ENCODE measurements at regions not wholly inside any gene's neighbourhood (a gene's known extent, or its start where the extent isn't known, plus 50 kb on each side); places are given as distances from the start of the nearest gene placed in this dataset.

GRCh38 chrX:13502590-13502989 lies 66.8 kb upstream of the EGFL6 start:
- no peak for TF ChIP-seq SRF (IDR thresholded peaks at IDR 0.05; ENCODE audit: low read depth in 2 of 2, low read length in 2 of 2)
- TF ChIP-seq EZH2 (IDR thresholded peaks at IDR 0.05; ENCODE audit: borderline replicate concordance, control insufficient read depth, low read depth, low read length): no peak
- TF ChIP-seq ELK1 (IDR thresholded peaks at IDR 0.05; ENCODE audit: low read depth, low read length): no peak
- TF ChIP-seq POLR2A (IDR thresholded peaks at IDR 0.05; ENCODE audit: low read depth, low read length): no peak
- TF ChIP-seq CREB1 (IDR thresholded peaks at IDR 0.05; ENCODE audit: low read depth): no peak
- TF ChIP-seq CTCF (IDR thresholded peaks at IDR 0.05 in 2 of 3, conservative IDR thresholded peaks at IDR 0.05 in 1 of 3; ENCODE audit: control insufficient read depth in 2 of 3, extremely low read depth in 1 of 3, insufficient read depth in 1 of 3, low read depth in 3 of 3, low read length in 3 of 3): no peak
- no peak for TF ChIP-seq RAD21 (IDR thresholded peaks at IDR 0.05; ENCODE audit: insufficient read depth, low read depth, low read length)
- TF ChIP-seq BACH1 (IDR thresholded peaks at IDR 0.05; ENCODE audit: borderline replicate concordance): no peak
- TF ChIP-seq CUX1 (IDR thresholded peaks at IDR 0.05; ENCODE audit: insufficient replicate concordance, low read depth, low read length): no peak
- TF ChIP-seq GABPA (IDR thresholded peaks at IDR 0.05; ENCODE audit: low read depth): no peak
- TF ChIP-seq KDM1A (IDR thresholded peaks at IDR 0.05; ENCODE audit: borderline replicate concordance): no peak
- TF ChIP-seq JUNB (IDR thresholded peaks at IDR 0.05): no peak
